Jurkat, Clone E6-1 (cell line): ENCODE measurements at regions not wholly inside any gene's neighbourhood (a gene's known extent, or its start where the extent isn't known, plus 50 kb on each side); places are given as distances from the start of the nearest gene placed in this dataset.
"Not testable (repeated sequence)": the region's sequence is repeated elsewhere in the genome, so short reads cannot be mapped to it uniquely, and the experiment has no call there.

Experiments used
- DNase-seq: peaks from one replicate; pipeline ENCODE4 v3.0.0-alpha.2; 2011; ENCODE audit warnings: low read depth, low spot score
- H3K4me3 ChIP-seq: 2 replicates; pipeline ENCODE4 v1.5.1; 2011; ENCODE audit warnings: mild to moderate bottlenecking, low read length, control low read depth, moderate library complexity

- H3K4me3 ChIP-seq = no peak overlapping the region
- no peak for DNase-seq
Measured at GRCh38 chr4:66223068-66223703, 552.9 kb upstream of the EPHA5 start.

GRCh38 chr4:66219401-66219800 is 549.1 kb upstream of the EPHA5 start:
- no peak for DNase-seq
- no peak overlapping the region for H3K4me3 ChIP-seq

- DNase-seq = no peak
- H3K4me3 ChIP-seq = no peak overlapping the region
Measured at GRCh38 chr4:66216252-66216651, 546.0 kb upstream of the EPHA5 start.

- DNase-seq = no peak
- no peak overlapping the region for H3K4me3 ChIP-seq
Measured at GRCh38 chr4:66212489-66212888, 542.2 kb upstream of the EPHA5 start.

- no peak for DNase-seq
- H3K4me3 ChIP-seq = no peak overlapping the region
Measured at GRCh38 chr4:66204534-66205247, 534.4 kb upstream of the EPHA5 start.

GRCh38 chr4:66202870-66203269 is 532.6 kb upstream of the EPHA5 start:
- no peak overlapping the region for H3K4me3 ChIP-seq
- no peak for DNase-seq

GRCh38 chr4:66197451-66197850 is 527.2 kb upstream of the EPHA5 start:
- no peak overlapping the region for H3K4me3 ChIP-seq
- no peak for DNase-seq

- no peak for DNase-seq
- H3K4me3 ChIP-seq = no peak overlapping the region
Measured at GRCh38 chr4:66193487-66193886, 523.2 kb upstream of the EPHA5 start.

- no peak for DNase-seq
- no peak overlapping the region for H3K4me3 ChIP-seq
Measured at GRCh38 chr4:66187175-66187720, 517.0 kb upstream of the EPHA5 start.

GRCh38 chr4:66186095-66186494 is 515.8 kb upstream of the EPHA5 start:
- no peak overlapping the region for H3K4me3 ChIP-seq
- no peak for DNase-seq

GRCh38 chr4:66182636-66183035 is 512.3 kb upstream of the EPHA5 start:
- no peak for DNase-seq
- H3K4me3 ChIP-seq = no peak overlapping the region

GRCh38 chr4:66178906-66179305 is 508.6 kb upstream of the EPHA5 start:
- no peak for DNase-seq
- H3K4me3 ChIP-seq = no peak overlapping the region

GRCh38 chr4:66169341-66169740 is 499.1 kb upstream of the EPHA5 start:
- DNase-seq = no peak
- no peak overlapping the region for H3K4me3 ChIP-seq

GRCh38 chr4:66164869-66165268 is 494.6 kb upstream of the EPHA5 start:
- no peak for DNase-seq
- H3K4me3 ChIP-seq = no peak overlapping the region

- no peak for DNase-seq
- no peak overlapping the region for H3K4me3 ChIP-seq
Measured at GRCh38 chr4:66160606-66161005, 490.3 kb upstream of the EPHA5 start.

GRCh38 chr4:66157594-66157993 is 487.3 kb upstream of the EPHA5 start:
- no peak for DNase-seq

GRCh38 chr4:66130042-66130441 is 459.8 kb upstream of the EPHA5 start:
- DNase-seq = no peak
- H3K4me3 ChIP-seq = no peak overlapping the region

More at GRCh38 chr4:66157594-66157993, 487.3 kb upstream of the EPHA5 start:
- no peak overlapping the region for H3K4me3 ChIP-seq

GRCh38 chr4:66123831-66124413 is 453.6 kb upstream of the EPHA5 start:
- DNase-seq = no peak
- H3K4me3 ChIP-seq = no peak overlapping the region

- no peak for DNase-seq
- H3K4me3 ChIP-seq = no peak overlapping the region
Measured at GRCh38 chr4:66123190-66123589, 452.9 kb upstream of the EPHA5 start.

GRCh38 chr4:66115231-66115630 is 444.9 kb upstream of the EPHA5 start:
- not testable (repeated sequence) for DNase-seq

More at GRCh38 chr4:66115231-66115630, 444.9 kb upstream of the EPHA5 start:
- not testable (repeated sequence) for H3K4me3 ChIP-seq
